Gastroesophageal sphincter (tissue), 4 donors: ENCODE measurements at regions not wholly inside any gene's neighbourhood (a gene's known extent, or its start where the extent isn't known, plus 50 kb on each side); places are given as distances from the start of the nearest gene placed in this dataset.

Source experiments
- ATAC-seq: fragments of 150-250 bp; one replicate; pipeline ENCODE4 v1.9.1; 2016; ENCODE audit warnings: mild to moderate bottlenecking, moderate library complexity
- H3K27ac ChIP-seq, 4 donors: fragments of 200-600 bp; sonication (generic) in 3 of 4; 1 replicate in 3 of 4; 2 replicates in 1 of 4; pipeline ENCODE4 v1.5.1; 2016 to 2019
- H3K27me3 ChIP-seq: fragments of 200-600 bp; sonication (generic); one replicate; pipeline ENCODE4 v1.5.1; 2019
- H3K36me3 ChIP-seq, 2 donors: fragments of 200-600 bp; sonication (generic); one replicate each; pipeline ENCODE4 v1.5.1; 2019; ENCODE audit warnings: control low read depth in 1 of 2
- H3K4me1 ChIP-seq, 3 donors: fragments of 200-600 bp; sonication (generic); 1 replicate in 2 of 3; 2 replicates in 1 of 3; pipeline ENCODE4 v1.5.1; 2016 to 2019; ENCODE audit warnings: control low read depth in 2 of 3
- H3K4me3 ChIP-seq, 2 donors: fragments of 200-600 bp; sonication (generic); one replicate each; pipeline ENCODE4 v1.5.1; 2019; ENCODE audit warnings: mild to moderate bottlenecking in 1 of 2, moderate library complexity in 1 of 2
- H3K9me3 ChIP-seq, 3 donors: fragments of 200-600 bp; sonication (generic); one replicate each; pipeline ENCODE4 v1.5.1; 2017 to 2019; ENCODE audit warnings: control low read depth in 2 of 3
- EP300 ChIP-seq: sonication (generic); formaldehyde crosslinking; IDR thresholded peaks from one replicate; pipeline ENCODE4 v1.6.1; 2017; ENCODE audit warnings: antibody characterized with exemption, mild to moderate bottlenecking
- POLR2A ChIP-seq, 2 donors: fragments of 450-650 bp; IDR thresholded peaks; one replicate each; pipeline ENCODE4 v1.6.1; 2017; ENCODE audit warnings: antibody characterized with exemption in 2 of 2, mild to moderate bottlenecking in 2 of 2, moderate library complexity in 1 of 2
- POLR2AphosphoS5 ChIP-seq: sonication (generic); formaldehyde crosslinking; IDR thresholded peaks from one replicate; pipeline ENCODE4 v1.6.1; 2017; ENCODE audit warnings: antibody characterized with exemption
- WGBS, 2 donors: methylation state at CpG; one replicate each; pipeline ENCODE4 v1.1.5; 2018; ENCODE audit warnings: low coverage in 1 of 2; 5-methylcytosine and 5-hydroxymethylcytosine counted together
- TF ChIP-seq, protein P1 (sequence below), 4 experiments: fragments of 200-600 bp in 2 of 4; fragments of 450-650 bp in 2 of 4; sonication (generic) in 1 of 4; IDR thresholded peaks; one replicate each; pipeline ENCODE4 v1.5.1; 2017 to 2019; ENCODE audit warnings: antibody characterized with exemption in 4 of 4, mild to moderate bottlenecking in 2 of 4, moderate library complexity in 2 of 4

DNA sequence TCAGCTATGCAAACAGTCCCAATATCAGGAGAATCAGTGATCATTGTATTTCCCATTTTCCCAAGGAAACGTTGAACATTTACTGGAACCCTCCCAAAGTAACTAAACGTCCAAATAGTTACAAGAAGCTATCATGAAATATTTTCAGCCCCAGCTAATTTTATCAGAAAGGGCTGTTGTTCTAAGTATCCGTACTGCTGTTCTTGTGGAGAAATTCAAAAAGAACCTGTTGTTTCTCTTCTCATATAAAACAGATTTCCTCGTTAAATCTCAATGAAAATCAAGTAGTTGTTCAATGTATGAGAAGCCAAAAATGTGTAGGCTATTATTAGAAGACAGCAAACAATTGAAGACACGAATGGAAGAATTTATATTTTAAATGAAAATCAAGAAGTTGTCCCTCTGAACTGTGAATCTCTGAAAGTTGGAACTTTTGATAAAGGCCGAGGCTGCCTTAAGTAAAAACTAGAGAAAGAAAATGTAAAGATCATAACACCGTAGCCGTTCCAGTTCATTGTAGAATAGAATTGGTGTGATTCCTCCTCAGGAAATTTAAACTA lies 107.7 kb downstream of the HFE start:
- WGBS, 2 donors = 3 to 4% methylated on average over 8 of the region's 8 CpGs
- peaks cover 7% of the 10 kb centered on the region for H3K27me3 ChIP-seq
- no peaks in the 10 kb centered on the region for H3K9me3 ChIP-seq
- ATAC-seq = no peak
- H3K27ac ChIP-seq = peak overlapping the region; percentile 89 to 95 (median 90)
- peaks cover 0 to 37% (median 7%) of the 10 kb centered on the region in 3 donors for H3K4me1 ChIP-seq
- no peaks in the 10 kb centered on the region for H3K36me3 ChIP-seq
- H3K4me3 ChIP-seq = peak overlapping the region; percentile 52
- TF ChIP-seq, protein P1, sequence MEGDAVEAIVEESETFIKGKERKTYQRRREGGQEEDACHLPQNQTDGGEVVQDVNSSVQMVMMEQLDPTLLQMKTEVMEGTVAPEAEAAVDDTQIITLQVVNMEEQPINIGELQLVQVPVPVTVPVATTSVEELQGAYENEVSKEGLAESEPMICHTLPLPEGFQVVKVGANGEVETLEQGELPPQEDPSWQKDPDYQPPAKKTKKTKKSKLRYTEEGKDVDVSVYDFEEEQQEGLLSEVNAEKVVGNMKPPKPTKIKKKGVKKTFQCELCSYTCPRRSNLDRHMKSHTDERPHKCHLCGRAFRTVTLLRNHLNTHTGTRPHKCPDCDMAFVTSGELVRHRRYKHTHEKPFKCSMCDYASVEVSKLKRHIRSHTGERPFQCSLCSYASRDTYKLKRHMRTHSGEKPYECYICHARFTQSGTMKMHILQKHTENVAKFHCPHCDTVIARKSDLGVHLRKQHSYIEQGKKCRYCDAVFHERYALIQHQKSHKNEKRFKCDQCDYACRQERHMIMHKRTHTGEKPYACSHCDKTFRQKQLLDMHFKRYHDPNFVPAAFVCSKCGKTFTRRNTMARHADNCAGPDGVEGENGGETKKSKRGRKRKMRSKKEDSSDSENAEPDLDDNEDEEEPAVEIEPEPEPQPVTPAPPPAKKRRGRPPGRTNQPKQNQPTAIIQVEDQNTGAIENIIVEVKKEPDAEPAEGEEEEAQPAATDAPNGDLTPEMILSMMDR (IDR thresholded peaks at IDR 0.05) = no peak
- TF ChIP-seq EP300 (no peak), POLR2AphosphoS5 (no peak), POLR2A (IDR thresholded peaks at IDR 0.05) (no peak)

DNA sequence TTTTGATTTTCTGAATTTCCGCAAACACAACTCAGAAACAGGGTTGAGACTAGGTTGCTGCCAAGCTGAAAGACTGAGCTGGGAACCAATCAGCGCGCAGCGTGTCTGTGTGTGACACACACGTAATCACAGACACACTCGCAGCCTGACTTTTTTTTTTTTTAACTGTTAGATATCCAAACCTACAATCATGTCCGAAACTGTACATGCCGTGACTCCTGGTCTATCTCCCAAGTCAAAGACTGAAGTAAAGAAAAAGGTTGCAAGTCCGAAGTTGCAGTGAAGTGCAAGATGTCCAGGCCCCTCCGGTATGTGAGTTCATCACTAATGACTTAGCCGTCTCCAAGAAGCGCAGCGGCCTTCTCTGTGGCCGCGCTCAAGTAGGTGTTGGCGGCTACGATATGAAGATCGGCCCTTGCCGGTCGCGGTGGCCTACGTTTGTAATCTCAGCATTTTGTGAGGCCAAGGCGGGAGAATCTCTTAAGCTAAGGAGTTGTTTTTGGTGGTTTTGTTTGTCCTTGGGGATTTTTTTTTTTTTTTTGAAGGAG lies 108.2 kb downstream of the HFE start:
- no peak for TF ChIP-seq EP300
- TF ChIP-seq POLR2A (IDR thresholded peaks at IDR 0.05) = peak; percentile 18 to 41
- peak; percentile 48 for TF ChIP-seq POLR2AphosphoS5
- TF ChIP-seq, protein P1 (IDR thresholded peaks at IDR 0.05) = no peak
- H3K27me3 ChIP-seq = peaks cover 7% of the 10 kb centered on the region
- H3K27ac ChIP-seq = peak overlapping the region; percentile 89 to 95 (median 90)
- H3K4me3 ChIP-seq = peak overlapping the region; percentile 52
- H3K9me3 ChIP-seq = no peaks in the 10 kb centered on the region
- 0 to 3% methylated on average over 15 to 22 of the region's 23 CpGs for WGBS, 2 donors
- peak; percentile 68 for ATAC-seq
- no peaks in the 10 kb centered on the region for H3K36me3 ChIP-seq
- peaks cover 0 to 42% (median 7%) of the 10 kb centered on the region in 3 donors for H3K4me1 ChIP-seq

DNA sequence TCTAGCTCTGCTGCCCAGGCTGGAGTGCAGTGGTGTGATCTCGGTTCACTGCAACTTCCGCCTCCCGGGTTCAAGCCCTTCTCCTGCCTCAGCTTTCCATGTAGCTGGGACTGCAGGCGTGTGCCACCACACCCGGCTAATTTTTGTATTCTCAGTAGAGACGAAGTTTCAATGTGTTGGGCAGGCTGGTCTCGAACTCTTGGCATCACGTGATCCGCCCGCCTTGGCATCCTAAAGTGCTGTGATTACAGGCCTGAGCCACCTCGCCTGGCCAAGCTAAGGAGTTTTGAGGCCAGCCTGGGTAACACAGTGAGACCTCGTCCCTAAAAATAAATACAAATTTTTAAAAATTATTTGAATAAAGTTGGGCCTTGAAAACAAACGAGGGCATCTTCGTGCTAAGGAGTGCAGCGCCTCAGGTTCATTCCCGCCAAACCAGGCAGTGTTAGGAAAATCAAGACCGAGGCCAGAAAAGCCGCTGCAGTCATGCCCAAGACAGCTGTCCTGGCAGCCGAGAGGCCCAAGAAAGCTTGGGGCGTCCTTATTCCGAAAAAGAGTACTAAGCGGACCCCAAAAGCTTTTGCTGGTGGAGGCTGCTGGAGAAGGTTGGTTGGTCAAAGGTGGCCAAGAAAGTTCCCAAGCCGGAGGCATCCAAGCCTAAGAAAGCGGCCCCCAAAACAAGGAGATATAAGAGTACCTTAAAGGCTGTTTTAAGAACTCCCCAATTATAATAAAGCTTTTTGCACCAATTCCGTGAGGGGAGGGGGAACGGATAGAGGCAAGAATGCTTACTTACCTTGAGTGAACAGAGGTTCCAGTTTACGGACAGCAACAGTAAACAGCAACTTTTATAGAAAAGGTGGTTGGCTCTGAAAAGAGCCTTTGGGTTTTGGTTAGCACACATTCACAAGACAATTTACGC lies 109.0 kb downstream of the HFE start:
- Histone ChIP-seq H3K4me1 (peaks cover 0 to 42% (median 7%) of the 10 kb centered on the region in 3 donors), H3K9me3 (no peaks in the 10 kb centered on the region), H3K36me3 (no peaks in the 10 kb centered on the region), H3K4me3 (peak overlapping the region; percentile 52), H3K27ac (peak overlapping the region; percentile 89 to 95 (median 90)), H3K27me3 (peaks cover 7% of the 10 kb centered on the region)
- WGBS, 2 donors = 9 to 18% methylated on average over 17 to 22 of the region's 28 CpGs
- ATAC-seq = no peak
- no peak for TF ChIP-seq EP300
- TF ChIP-seq POLR2A (IDR thresholded peaks at IDR 0.05) = no peak
- TF ChIP-seq POLR2AphosphoS5 = no peak

DNA sequence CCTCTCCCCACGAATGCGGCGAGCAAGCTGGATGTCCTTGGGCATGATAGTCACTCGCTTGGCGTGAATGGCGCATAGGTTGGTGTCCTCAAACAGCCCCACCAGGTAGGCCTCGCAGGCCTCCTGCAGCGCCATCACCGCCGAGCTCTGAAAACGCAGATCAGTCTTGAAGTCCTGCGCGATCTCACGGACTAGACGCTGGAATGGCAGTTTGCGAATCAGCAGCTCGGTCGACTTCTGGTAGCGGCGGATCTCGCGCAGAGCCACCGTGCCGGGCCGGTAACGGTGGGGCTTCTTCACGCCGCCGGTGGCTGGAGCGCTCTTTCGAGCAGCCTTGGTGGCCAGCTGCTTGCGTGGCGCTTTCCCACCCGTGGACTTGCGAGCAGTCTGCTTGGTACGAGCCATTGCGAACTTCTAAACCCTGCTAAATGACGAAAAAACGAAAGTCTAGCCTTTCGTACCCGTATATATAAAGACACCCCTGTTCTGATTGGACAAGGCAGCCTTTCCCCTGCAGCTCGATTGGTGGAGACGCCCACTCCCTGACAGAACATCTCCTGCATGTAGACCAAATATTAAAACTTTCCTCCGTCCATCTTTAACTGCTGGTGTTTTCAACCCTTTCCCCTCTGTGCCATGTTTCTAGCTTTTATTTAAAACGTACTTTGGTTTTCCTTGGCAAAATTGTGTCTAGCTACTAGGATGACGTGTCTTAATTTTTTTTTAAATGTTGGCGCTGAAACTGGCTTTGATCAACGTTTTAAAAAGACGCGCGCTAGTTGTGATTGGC lies 109.8 kb downstream of the HFE start:
- no peaks in the 10 kb centered on the region for H3K36me3 ChIP-seq
- peak overlapping the region; percentile 89 to 95 (median 90) for H3K27ac ChIP-seq
- WGBS, 2 donors = 0 to 4% methylated on average over 19 to 20 of the region's 51 CpGs
- no peaks in the 10 kb centered on the region for H3K9me3 ChIP-seq
- H3K27me3 ChIP-seq = peaks cover 7% of the 10 kb centered on the region
- H3K4me1 ChIP-seq = peaks cover 0 to 42% (median 7%) of the 10 kb centered on the region in 3 donors
- peak; percentile 68 for ATAC-seq
- peak overlapping the region; percentile 52 for H3K4me3 ChIP-seq
- TF ChIP-seq EP300 = no peak
- TF ChIP-seq POLR2A (IDR thresholded peaks at IDR 0.05) = peak; percentile 90 to 94
- TF ChIP-seq, protein P1 (IDR thresholded peaks at IDR 0.05) = peak in 1 of 4 experiments; percentile 2
- TF ChIP-seq POLR2AphosphoS5 = peak; percentile 96

DNA sequence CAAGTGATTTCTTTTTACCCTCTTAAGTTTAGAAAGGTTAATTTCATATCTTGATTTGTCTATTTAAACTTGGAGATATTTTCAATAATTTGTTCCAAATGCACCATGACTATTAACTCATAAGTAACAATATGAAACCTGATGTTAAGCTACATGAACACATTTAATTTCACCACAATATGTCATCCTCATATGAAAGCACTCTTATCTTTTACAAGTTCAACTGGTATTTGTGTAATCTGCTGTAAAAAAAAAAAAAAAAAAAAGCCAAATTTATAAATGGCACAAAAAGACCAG lies 110.4 kb downstream of the HFE start:
- ATAC-seq = no peak
- TF ChIP-seq, protein P1 (IDR thresholded peaks at IDR 0.05) = no peak
- TF ChIP-seq EP300 (no peak), POLR2A (IDR thresholded peaks at IDR 0.05) (no peak), POLR2AphosphoS5 (no peak)
- Histone ChIP-seq H3K27ac (peak overlapping the region; percentile 89 to 96 (median 92)), H3K4me1 (peaks cover 0 to 42% (median 7%) of the 10 kb centered on the region in 3 donors), H3K36me3 (no peaks in the 10 kb centered on the region), H3K27me3 (peaks cover 7% of the 10 kb centered on the region), H3K4me3 (peak overlapping the region; percentile 52), H3K9me3 (no peaks in the 10 kb centered on the region)
